Effector CD8-positive, alpha-beta T cell (primary cell): ENCODE measurements at regions not wholly inside any gene's neighbourhood (a gene's known extent, or its start where the extent isn't known, plus 50 kb on each side); places are given as distances from the start of the nearest gene placed in this dataset.

Source experiments
- DNase-seq: peaks from one replicate; lab custom pipeline; 2025; lab: John Stamatoyannopoulos, UW

GRCh38 chr1:18535391-18536210, 54.9 kb downstream of the KLHDC7A start:
- DNase-seq: no peak

DNA sequence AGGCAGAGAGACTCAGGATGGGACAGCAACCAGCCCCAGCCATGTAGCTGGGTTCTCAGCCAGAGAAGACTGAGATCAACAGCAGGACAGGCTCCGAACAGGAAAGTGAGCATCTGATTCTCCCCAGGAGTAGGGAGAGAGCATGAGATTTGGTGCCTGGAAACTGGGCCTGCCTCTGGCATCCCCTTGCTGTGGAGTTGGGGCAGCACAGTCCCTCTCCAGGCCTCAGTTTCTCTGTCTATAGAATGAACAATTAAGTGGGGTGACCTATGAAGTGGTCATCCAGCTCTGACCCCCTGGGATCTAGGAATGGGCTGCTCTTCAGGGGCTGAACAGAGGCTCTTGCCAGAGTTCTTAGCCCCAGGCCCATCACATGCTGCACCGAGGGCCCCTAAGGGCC, 55.6 kb downstream of the KLHDC7A start:
- DNase-seq: no peak

DNA sequence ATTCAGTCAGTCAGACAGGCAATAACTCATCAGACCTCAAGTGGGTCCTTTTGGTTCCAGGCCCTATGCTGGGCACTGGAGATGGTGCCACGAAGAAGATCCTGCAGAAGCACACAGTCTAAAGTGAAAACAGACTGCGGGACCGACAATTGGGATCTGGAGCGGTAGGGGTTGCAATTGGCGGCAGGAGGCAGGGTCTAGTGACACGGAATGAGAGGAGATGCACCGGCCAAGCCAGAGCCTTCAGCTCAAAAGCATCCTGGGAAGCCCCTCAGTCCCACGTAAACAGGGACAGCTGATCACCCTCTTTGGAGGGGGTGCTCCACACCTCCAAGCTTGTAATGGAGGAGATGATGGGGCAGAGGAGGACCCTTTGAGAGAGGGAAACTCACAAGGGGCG, 56.2 kb downstream of the KLHDC7A start:
- no peak for DNase-seq

DNA sequence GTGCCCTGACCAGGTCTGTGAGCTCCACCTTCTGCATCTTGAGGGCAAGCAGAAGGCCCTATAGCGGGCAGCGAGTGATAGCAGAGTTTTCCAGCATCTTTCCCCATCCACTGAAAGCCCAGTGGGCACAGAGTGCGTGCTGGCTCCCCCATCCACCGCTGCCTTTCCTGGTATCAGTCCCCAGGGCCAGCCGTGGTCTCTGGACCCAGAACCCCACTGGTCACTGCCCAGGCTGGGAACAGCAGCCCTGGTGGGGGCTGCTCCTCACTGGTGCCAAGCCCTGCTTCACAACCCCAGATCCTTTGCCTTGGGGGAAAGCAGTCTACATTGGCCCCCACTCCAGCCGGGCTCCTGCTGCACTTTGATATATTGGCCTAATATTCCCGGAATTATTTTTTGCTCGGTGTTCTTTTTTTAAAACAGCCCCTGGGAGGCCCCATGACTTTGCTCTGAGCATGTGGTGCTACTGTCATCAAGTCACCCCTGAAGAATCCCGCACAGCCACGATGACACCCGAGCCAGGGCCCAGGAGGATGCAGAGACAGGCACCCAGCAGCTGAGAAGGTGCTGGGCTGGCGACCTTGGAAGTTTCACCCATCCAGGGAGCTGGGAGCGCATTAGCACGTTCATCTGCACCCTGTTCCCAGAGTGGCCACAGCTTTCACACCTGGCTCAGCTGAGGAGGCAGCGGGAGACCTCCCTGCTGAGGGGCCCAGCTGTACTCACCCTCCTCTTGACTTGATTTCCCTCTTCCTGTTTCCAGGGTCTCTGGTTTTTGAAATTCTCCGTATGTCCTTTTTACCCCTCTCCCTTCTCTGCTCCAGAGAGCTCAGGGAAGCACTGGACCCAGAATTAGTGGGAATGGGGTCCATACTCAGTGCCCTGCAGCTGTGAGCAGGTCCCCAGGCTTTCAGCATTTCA, 56.9 kb downstream of the KLHDC7A start:
- no peak for DNase-seq

DNA sequence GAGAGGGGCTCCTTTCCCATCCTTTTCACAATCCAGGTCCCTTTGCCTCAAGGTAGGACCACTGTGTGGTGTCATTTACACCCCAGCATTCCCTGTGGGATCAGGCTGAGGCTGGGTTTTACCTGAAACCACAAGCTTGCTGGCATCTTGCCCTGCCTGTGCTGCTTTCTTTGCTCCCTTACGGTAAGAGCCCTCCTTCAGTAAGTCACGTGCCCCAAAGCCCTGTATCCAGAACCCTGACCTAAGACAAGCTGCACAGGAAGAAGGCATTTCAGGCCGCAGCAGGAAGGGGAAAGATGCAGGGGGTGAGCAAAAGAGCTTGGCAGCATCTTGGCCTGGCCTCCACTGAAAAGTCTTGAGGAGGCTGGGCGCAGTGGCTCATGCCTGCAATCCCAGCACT, 58.4 kb downstream of the KLHDC7A start:
- no peak for DNase-seq

DNA sequence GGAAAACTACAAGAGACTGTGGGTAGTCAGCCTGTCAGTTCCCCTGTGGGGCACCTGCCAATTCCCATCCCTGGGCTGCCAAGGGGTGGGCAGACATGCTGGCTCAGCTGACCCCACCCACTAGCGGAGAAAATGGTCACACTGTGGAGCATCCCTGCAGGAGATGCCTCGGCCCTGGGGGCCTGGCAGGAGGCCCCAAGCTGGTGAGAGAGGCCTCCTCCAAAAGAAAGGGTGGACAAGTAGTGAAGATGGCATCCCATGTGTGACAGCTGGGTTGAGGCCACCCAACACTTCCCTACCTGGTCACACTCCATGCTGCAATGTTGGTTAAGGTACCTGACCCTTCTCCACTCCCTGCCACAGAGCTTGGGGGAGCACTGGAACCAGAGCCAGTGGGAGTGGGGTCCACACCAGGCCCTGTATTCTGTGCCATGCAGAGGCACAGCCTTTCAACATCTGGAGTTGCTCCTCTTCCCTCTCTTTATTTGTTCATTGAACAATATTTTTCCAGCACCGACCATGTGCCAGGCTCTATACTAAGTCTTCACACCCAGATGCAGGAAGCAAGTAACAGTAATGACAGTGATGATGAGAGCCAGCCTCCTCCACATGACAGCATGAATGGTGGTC, 59.5 kb downstream of the KLHDC7A start:
- no peak for DNase-seq

GRCh38 chr1:18541046-18541795, 60.5 kb downstream of the KLHDC7A start:
- DNase-seq: no peak

DNA sequence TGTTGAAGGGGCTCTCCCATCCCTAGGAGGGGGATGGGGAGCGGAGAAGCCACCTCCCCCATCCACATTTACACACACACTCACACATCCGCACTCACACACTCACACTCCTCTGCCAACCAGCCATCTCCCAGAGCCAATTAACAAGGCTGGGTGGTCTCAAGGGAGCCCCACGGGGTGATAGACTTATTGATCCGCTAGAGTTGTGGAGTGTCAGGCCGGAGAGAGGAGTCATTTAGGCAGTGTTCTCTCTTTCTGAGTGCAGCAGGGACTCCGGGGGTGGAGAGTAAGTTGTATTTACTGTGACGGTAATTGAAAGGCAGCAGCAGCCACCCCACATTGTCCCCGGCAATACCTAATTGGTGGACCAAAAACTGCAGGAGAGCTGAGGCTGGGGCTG, 61.6 kb downstream of the KLHDC7A start:
- no peak for DNase-seq

DNA sequence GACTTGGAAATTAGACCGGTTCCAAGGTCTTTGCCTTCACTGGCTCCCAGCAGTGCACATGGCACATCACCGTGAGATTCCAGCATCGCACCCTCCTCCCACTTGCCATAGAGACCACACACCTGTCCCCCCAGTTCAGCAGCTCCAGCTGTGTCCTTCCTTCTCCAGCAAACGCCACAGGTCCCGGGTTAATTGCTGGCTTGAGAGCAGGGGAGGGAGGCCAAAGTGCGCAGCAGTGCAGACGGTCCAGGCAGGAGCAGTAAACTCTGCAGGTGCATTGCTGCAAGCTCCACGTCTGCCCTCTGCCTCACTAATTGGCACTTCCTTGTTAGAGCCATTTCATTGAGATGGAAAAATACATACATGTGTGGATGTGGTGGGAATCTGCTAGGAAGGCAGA, 65.3 kb downstream of the KLHDC7A start:
- no peak for DNase-seq

- no peak for DNase-seq
Observed at GRCh38 chr1:18547460-18547859, 66.7 kb downstream of the KLHDC7A start.

- DNase-seq: no peak
Observed at GRCh38 chr1:18548643-18549042, 67.9 kb downstream of the KLHDC7A start.

- DNase-seq: no peak
Observed at GRCh38 chr1:18549106-18549505, 68.4 kb downstream of the KLHDC7A start.

GRCh38 chr1:18549906-18550305, 69.2 kb downstream of the KLHDC7A start:
- no peak for DNase-seq

DNA sequence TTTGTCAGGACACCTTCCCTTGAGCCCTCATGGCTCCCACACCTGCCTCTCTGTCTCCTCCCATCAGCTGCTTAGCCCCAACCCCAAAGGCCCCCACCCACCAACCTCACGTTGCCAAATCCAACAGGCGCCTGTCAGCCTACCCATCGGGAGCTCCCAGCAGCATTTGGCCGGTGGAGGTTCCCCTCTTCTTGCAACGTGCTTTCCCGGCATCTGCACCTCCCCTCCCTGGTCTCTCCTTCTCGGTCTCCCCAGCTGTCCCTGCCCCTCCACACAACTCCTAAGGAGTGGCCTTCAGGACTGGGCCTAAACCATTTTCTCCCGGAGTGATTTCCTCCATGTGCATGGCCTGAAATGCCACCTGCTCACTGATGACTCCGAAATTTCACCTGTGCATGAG, 71.9 kb downstream of the KLHDC7A start:
- DNase-seq: no peak

- no peak for DNase-seq
Observed at GRCh38 chr1:18553388-18553787, 72.7 kb downstream of the KLHDC7A start.

- DNase-seq: no peak
Observed at GRCh38 chr1:18554099-18554498, 73.4 kb downstream of the KLHDC7A start.

GRCh38 chr1:18554597-18554996, 73.9 kb downstream of the KLHDC7A start:
- no peak for DNase-seq

DNA sequence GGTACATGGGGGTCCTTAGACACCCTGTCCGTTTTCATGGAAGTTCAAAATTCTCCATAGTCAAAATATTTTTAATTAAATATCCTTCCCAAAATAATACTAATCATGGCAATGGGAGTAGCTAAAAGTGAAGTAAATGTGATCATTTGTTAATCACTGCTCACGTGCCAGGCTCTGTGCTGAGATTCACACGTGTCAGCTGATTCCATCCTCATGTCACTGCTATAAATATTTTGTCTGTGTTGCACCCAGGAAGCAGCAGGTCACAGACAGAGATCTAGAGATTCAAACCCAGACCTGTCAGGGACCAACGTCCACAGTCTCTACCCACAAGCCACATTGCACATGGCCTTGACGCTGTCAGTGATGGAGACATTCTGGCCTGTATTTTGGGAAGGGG, 74.3 kb downstream of the KLHDC7A start:
- no peak for DNase-seq

DNA sequence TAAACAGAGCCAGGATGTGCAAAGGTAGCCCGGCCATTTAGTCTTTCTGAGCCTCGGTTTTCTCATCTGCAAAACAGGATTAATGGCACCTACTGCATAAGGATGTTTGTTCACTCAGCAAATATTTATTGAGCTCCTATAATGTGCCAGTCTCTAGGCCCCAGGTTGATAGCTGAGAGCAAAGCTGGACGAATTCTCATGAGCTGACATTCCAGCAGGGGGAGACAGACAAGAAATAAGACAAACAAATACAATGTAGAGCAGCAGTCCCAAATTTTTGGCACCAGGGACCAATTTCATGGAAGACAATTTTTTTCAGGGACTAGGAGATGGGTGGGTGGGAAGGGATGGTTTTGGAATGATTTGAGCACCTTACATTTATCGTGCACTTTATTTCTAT, 74.3 kb upstream of the PAX7 start:
- no peak for DNase-seq

GRCh38 chr1:18557621-18558465, 72.8 kb upstream of the PAX7 start:
- DNase-seq: no peak

GRCh38 chr1:18560692-18561091, 70.0 kb upstream of the PAX7 start:
- DNase-seq: no peak
